ENCODE measurements at regions not wholly inside any gene's neighbourhood (a gene's known extent, or its start where the extent isn't known, plus 50 kb on each side); places are given as distances from the start of the nearest gene placed in this dataset.

- dilution Hi-C loops (cut with MboI; ENCODE audit: extremely low pct_ligation_motif_present, low sequenced_read_pairs) = no loop called here
- Histone ChIP-seq H3K27me3 (ENCODE audit: control insufficient read depth in 2 of 2, insufficient read depth in 2 of 2, low read length in 2 of 2) (no peaks in the 10 kb centered on the region), H3K4me3 (replicated peaks in 1 of 3; ENCODE audit: insufficient read depth in 1 of 3, low read depth in 1 of 3, low read length in 3 of 3) (no peak overlapping the region), H3K4me2 (ENCODE audit: insufficient read depth, low read length) (no peak overlapping the region), H3K36me3 (ENCODE audit: control insufficient read depth in 2 of 2, extremely low read depth in 1 of 2, insufficient read depth in 2 of 2, low read length in 2 of 2) (no peaks in the 10 kb centered on the region), H3K9ac (replicated peaks; ENCODE audit: extremely low read depth, insufficient read depth, low read length) (no peak overlapping the region), H3K9me1 (replicated peaks; ENCODE audit: control insufficient read depth, extremely low read depth, insufficient read depth, low read length) (no peaks in the 10 kb centered on the region), H4K20me1 (replicated peaks; ENCODE audit: control insufficient read depth, extremely low read depth, insufficient read depth, low read length) (no peaks in the 10 kb centered on the region), H3K9me3 (replicated peaks; ENCODE audit: control insufficient read depth, insufficient read depth, low read length) (no peaks in the 10 kb centered on the region), H2AFZ (ENCODE audit: low read depth, low read length) (no peak overlapping the region), H3K79me2 (ENCODE audit: control insufficient read depth, insufficient read depth, low read length) (no peaks in the 10 kb centered on the region), H3K4me1 (ENCODE audit: control insufficient read depth, extremely low read depth, insufficient read depth, low read length) (no peaks in the 10 kb centered on the region), H3K27ac (ENCODE audit: insufficient read depth, low read depth, low read length) (no peak overlapping the region)
- DNase-seq (ENCODE audit: low read depth, low spot score) (no peak), FAIRE-seq (no peak)
- intact Hi-C loops (cut with micrococcal nuclease) = no loop called here
- TF ChIP-seq POLR2A (IDR thresholded peaks at IDR 0.05; ENCODE audit: low read depth, low read length) (no peak), CTCF (IDR thresholded peaks at IDR 0.05; ENCODE audit: extremely low read depth in 1 of 2, insufficient read depth in 1 of 2, low read depth in 1 of 2, low read length in 2 of 2) (no peak), MYC (IDR thresholded peaks at IDR 0.05; ENCODE audit: low read depth, low read length) (no peak), FOS (IDR thresholded peaks at IDR 0.05; ENCODE audit: borderline replicate concordance, insufficient read depth, low read length) (no peak), POLR2AphosphoS5 (IDR thresholded peaks at IDR 0.05; ENCODE audit: insufficient read depth, low read depth, low read length) (no peak), JUN (IDR thresholded peaks at IDR 0.05; ENCODE audit: borderline replicate concordance, insufficient read depth, insufficient read length, low read depth) (no peak), MAX (IDR thresholded peaks at IDR 0.05; ENCODE audit: insufficient read depth, insufficient read length) (no peak)
- ChIA-PET POLR2A (no interaction called here), CTCF (no interaction called here)
- no TSS peak for BruUV-seq (replicated peaks)
Measured at GRCh38 chr9:109600142-109600541, 102.0 kb upstream of the PTPN3 start.

- no peak overlapping the region for H3K4me2 ChIP-seq (ENCODE audit: insufficient read depth, low read length)
- no peak overlapping the region for H3K27ac ChIP-seq (ENCODE audit: insufficient read depth, low read depth, low read length)
- CTCF ChIA-PET = no interaction called here
- DNase-seq (ENCODE audit: low read depth, low spot score) (no peak), FAIRE-seq (no peak)
- no peak overlapping the region for H3K9ac ChIP-seq (replicated peaks; ENCODE audit: extremely low read depth, insufficient read depth, low read length)
- POLR2A ChIA-PET = no interaction called here
- no peaks in the 10 kb centered on the region for H3K9me3 ChIP-seq (replicated peaks; ENCODE audit: control insufficient read depth, insufficient read depth, low read length)
- dilution Hi-C loops (cut with MboI; ENCODE audit: extremely low pct_ligation_motif_present, low sequenced_read_pairs) = no loop called here
- H2AFZ ChIP-seq (ENCODE audit: low read depth, low read length) = no peak overlapping the region
- H3K4me1 ChIP-seq (ENCODE audit: control insufficient read depth, extremely low read depth, insufficient read depth, low read length) = no peaks in the 10 kb centered on the region
- intact Hi-C loops (cut with micrococcal nuclease) = no loop called here
- no peaks in the 10 kb centered on the region for H3K36me3 ChIP-seq (ENCODE audit: control insufficient read depth in 2 of 2, extremely low read depth in 1 of 2, insufficient read depth in 2 of 2, low read length in 2 of 2)
- H3K9me1 ChIP-seq (replicated peaks; ENCODE audit: control insufficient read depth, extremely low read depth, insufficient read depth, low read length) = no peaks in the 10 kb centered on the region
- H3K79me2 ChIP-seq (ENCODE audit: control insufficient read depth, insufficient read depth, low read length) = no peaks in the 10 kb centered on the region
- no peaks in the 10 kb centered on the region for H4K20me1 ChIP-seq (replicated peaks; ENCODE audit: control insufficient read depth, extremely low read depth, insufficient read depth, low read length)
- no peak overlapping the region for H3K4me3 ChIP-seq (replicated peaks in 1 of 3; ENCODE audit: insufficient read depth in 1 of 3, low read depth in 1 of 3, low read length in 3 of 3)
- TF ChIP-seq POLR2A (IDR thresholded peaks at IDR 0.05; ENCODE audit: low read depth, low read length) = no peak
- TF ChIP-seq EZH2 (IDR thresholded peaks at IDR 0.05; ENCODE audit: borderline replicate concordance, low read depth, low read length, severe bottlenecking) = no peak
- no peak for TF ChIP-seq JUN (IDR thresholded peaks at IDR 0.05; ENCODE audit: borderline replicate concordance, insufficient read depth, insufficient read length, low read depth)
- no peaks in the 10 kb centered on the region for H3K27me3 ChIP-seq (ENCODE audit: control insufficient read depth in 2 of 2, insufficient read depth in 2 of 2, low read length in 2 of 2)
- BruUV-seq (replicated peaks) = no TSS peak
Measured at GRCh38 chr9:109601181-109601580, 103.1 kb upstream of the PTPN3 start.

Data from endothelial cell of umbilical vein (primary cell).